GM12878 (cell line): ENCODE measurements at regions not wholly inside any gene's neighbourhood (a gene's known extent, or its start where the extent isn't known, plus 50 kb on each side); places are given as distances from the start of the nearest gene placed in this dataset.

ENCODE experiments used
- ATAC-seq: fragments of 200-7000 bp; cut with Tn5 transposase; 3 replicates; pipeline ENCODE4 v1.9.1; 2020; ENCODE audit warnings: mild to moderate bottlenecking, moderate library complexity
- BruUV-seq: library from RNA; stranded (reverse); fragments of 400-500 nt; replicated peaks from 2 replicates; lab custom pipeline; 2021; lab: Mats Ljungman, UMichigan
- CTCF ChIA-PET: fragments of 300-600 bp; sonication (Branson Sonifier 250); formaldehyde crosslinking; extraction: SDS; loops from one replicate; lab custom pipeline; 2021; ENCODE audit warnings: inconsistent platforms; lab: Yijun Ruan, JAX
- POLR2A ChIA-PET: fragments of 350-600 bp; formaldehyde crosslinking; extraction: SDS; loops from one replicate; lab custom pipeline; 2021; ENCODE audit warnings: inconsistent platforms; lab: Charles Lee
- RAD21 ChIA-PET: fragments of 300-600 bp; sonication (Branson Sonifier 250); formaldehyde crosslinking; loops from one replicate; lab custom pipeline; 2023; ENCODE audit warnings: antibody characterized with exemption; ENCODE audit not compliant: unreplicated experiment; lab: Charles Lee
- SMC1A ChIA-PET: fragments of 300-600 bp; sonication (Branson Sonifier 250); formaldehyde crosslinking; loops from one replicate; lab custom pipeline; 2023; ENCODE audit not compliant: unreplicated experiment, uncharacterized antibody; lab: Charles Lee
- DNase-seq: peaks from one replicate; pipeline ENCODE4 v3.0.0-alpha.2; 2011; ENCODE audit warnings: low read depth, low spot score
- FAIRE-seq: peaks from 3 replicates; lab custom pipeline; 2011; peaks lifted over from hg19 to GRCh38; lab: Jason Lieb, UNC
- H2AFZ ChIP-seq: 2 replicates; pipeline ENCODE4 v1.6.0; 2011; ENCODE audit warnings: low read depth, low read length, control low read depth; ENCODE audit not compliant: control insufficient read depth
- H3K27ac ChIP-seq: 2 replicates; pipeline ENCODE4 v1.5.1; 2011; ENCODE audit warnings: control low read depth; ENCODE audit not compliant: control insufficient read depth, insufficient read depth
- H3K27me3 ChIP-seq, 2 experiments: replicated peaks in 1 of 2; 2 replicates each; pipeline versions ENCODE4 v1.6.0 to v1.6.1; 2011; ENCODE audit warnings: low read length in 1 of 2; ENCODE audit not compliant: control insufficient read depth in 2 of 2, insufficient read depth in 2 of 2
- H3K36me3 ChIP-seq, 2 experiments: 2 replicates each; pipeline ENCODE4 v1.5.1; 2011; ENCODE audit warnings: low read length in 1 of 2; ENCODE audit not compliant: control insufficient read depth in 2 of 2, insufficient read depth in 2 of 2
- H3K4me1 ChIP-seq: 2 replicates; pipeline ENCODE4 v1.6.1; 2011; ENCODE audit warnings: mild to moderate bottlenecking, low read length, moderate library complexity, mixed read lengths; ENCODE audit not compliant: control insufficient read depth, insufficient read depth
- H3K4me2 ChIP-seq: 2 replicates; pipeline ENCODE4 v1.6.0; 2011; ENCODE audit warnings: control low read depth; ENCODE audit not compliant: control insufficient read depth, insufficient read depth
- H3K4me3 ChIP-seq: fragments of 200-600 bp; sonication (generic); 2 replicates; pipeline ENCODE4 v1.5.1; 2016
- H3K79me2 ChIP-seq: 2 replicates; pipeline ENCODE4 v1.6.0; 2011; ENCODE audit warnings: low read length; ENCODE audit not compliant: control insufficient read depth, insufficient read depth
- H3K9ac ChIP-seq: 2 replicates; pipeline ENCODE4 v1.8.0; 2011; ENCODE audit warnings: low read length, control low read depth, mixed read lengths; ENCODE audit not compliant: control insufficient read depth, insufficient read depth
- H3K9me3 ChIP-seq: replicated peaks from 3 replicates; pipeline ENCODE4 v1.5.1; 2011; ENCODE audit warnings: mild to moderate bottlenecking, low read length; ENCODE audit not compliant: control insufficient read depth, insufficient read depth
- H4K20me1 ChIP-seq: 2 replicates; pipeline ENCODE4 v1.6.0; 2011; ENCODE audit not compliant: control insufficient read depth, insufficient read depth
- EZH2 ChIP-seq: IDR thresholded peaks from 2 replicates; pipeline ENCODE4 v1.6.1; 2012; ENCODE audit warnings: low read depth, mild to moderate bottlenecking, control low read depth, inconsistent platforms, low read length, borderline replicate concordance; ENCODE audit not compliant: control insufficient read depth
- JUND ChIP-seq: IDR thresholded peaks from 2 replicates; pipeline ENCODE4 v1.6.1; 2012; ENCODE audit warnings: low read depth, mild to moderate bottlenecking, low read length, improper control_type of control experiment, moderate library complexity
- MEF2B ChIP-seq: fragments of 450-650 bp; IDR thresholded peaks from 2 replicates; pipeline ENCODE4 v1.6.1; 2018; ENCODE audit warnings: mild to moderate bottlenecking, moderate library complexity; ENCODE audit not compliant: partially characterized antibody, poor library complexity, severe bottlenecking
- MTA2 ChIP-seq: fragments of 450-650 bp; IDR thresholded peaks from 2 replicates; pipeline ENCODE4 v1.6.1; 2016; ENCODE audit warnings: low read depth, mild to moderate bottlenecking, moderate library complexity
- RB1 ChIP-seq: fragments of 450-650 bp; formaldehyde crosslinking; IDR thresholded peaks from 2 replicates; pipeline ENCODE4 v1.6.1; 2017; ENCODE audit warnings: mild to moderate bottlenecking, borderline replicate concordance
- TCF7 ChIP-seq: IDR thresholded peaks from 2 replicates; pipeline ENCODE4 v1.6.1; 2014; ENCODE audit warnings: antibody characterized with exemption, borderline replicate concordance
- ZNF622 ChIP-seq: fragments of 450-650 bp; IDR thresholded peaks from 2 replicates; pipeline ENCODE4 v1.6.1; 2017; ENCODE audit warnings: mild to moderate bottlenecking, inconsistent platforms
- ZNF687 ChIP-seq: fragments of 450-650 bp; IDR thresholded peaks from 2 replicates; pipeline ENCODE4 v1.6.1; 2017; ENCODE audit warnings: mild to moderate bottlenecking, moderate library complexity
- WGBS: methylation state at CpG from one replicate; pipeline ENCODE4 v1.1.6; 2016; ENCODE audit warnings: low lambda C conversion rate; ENCODE audit not compliant: insufficient replicate concordance, insufficient coverage; ENCODE audit errors: missing lambda C conversion rate; 5-methylcytosine and 5-hydroxymethylcytosine counted together
- in situ Hi-C: fragments of 300-500 bp; cut with MboI; formaldehyde crosslinking; loops from 9 replicates; pipeline ENCODE4 v1.14.3; 2018; ENCODE audit warnings: mixed read lengths
- intact Hi-C: fragments of 100-400 bp; cut with micrococcal nuclease; formaldehyde crosslinking; loops from one replicate; pipeline ENCODE4 v1.14.2; 2022; ENCODE audit not compliant: unreplicated experiment
- TF ChIP-seq, protein P1 (sequence below): fragments of 450-650 bp; formaldehyde crosslinking; IDR thresholded peaks from 2 replicates; pipeline ENCODE4 v1.5.0; 2022; ENCODE audit warnings: mild to moderate bottlenecking, missing genetic modification characterization

- no peaks in the 10 kb centered on the region for H3K4me1 ChIP-seq
- BruUV-seq, result no TSS peak
- ATAC-seq (no peak), DNase-seq (no peak), FAIRE-seq (no peak)
- no peak overlapping the region for H3K27ac ChIP-seq
- intact Hi-C loops (no loop called here), in situ Hi-C loops (no loop called here)
- H3K9ac ChIP-seq, result no peak overlapping the region
- H2AFZ ChIP-seq, result no peak overlapping the region
- peaks cover 3% of the 10 kb centered on the region; the same call in 1 of the 3 replicates for H3K9me3 ChIP-seq
- RAD21 ChIA-PET, result no interaction called here
- H3K4me3 ChIP-seq, result no peak overlapping the region
- no peak overlapping the region for H3K4me2 ChIP-seq
- H3K79me2 ChIP-seq, result no peaks in the 10 kb centered on the region
- H4K20me1 ChIP-seq, result no peaks in the 10 kb centered on the region
- SMC1A ChIA-PET, result interaction anchor here (1.5 kb wide), 1 partner anchor 57 kb away, joined by 3 read pairs; no protein-coding TSS in a partner anchor
- 58% methylated on average over 9 of the region's 9 CpGs for WGBS
- POLR2A ChIA-PET, result no interaction called here
- TF ChIP-seq RB1, result no peak
- TF ChIP-seq MEF2B, result no peak
- no peak for TF ChIP-seq ZNF622
- no peaks in the 10 kb centered on the region for H3K27me3 ChIP-seq
- CTCF ChIA-PET, result no interaction called here
- H3K36me3 ChIP-seq, result no peaks in the 10 kb centered on the region
Observed at GRCh38 chr6:139426795-139427194, 52.3 kb upstream of the CITED2 start.

DNA sequence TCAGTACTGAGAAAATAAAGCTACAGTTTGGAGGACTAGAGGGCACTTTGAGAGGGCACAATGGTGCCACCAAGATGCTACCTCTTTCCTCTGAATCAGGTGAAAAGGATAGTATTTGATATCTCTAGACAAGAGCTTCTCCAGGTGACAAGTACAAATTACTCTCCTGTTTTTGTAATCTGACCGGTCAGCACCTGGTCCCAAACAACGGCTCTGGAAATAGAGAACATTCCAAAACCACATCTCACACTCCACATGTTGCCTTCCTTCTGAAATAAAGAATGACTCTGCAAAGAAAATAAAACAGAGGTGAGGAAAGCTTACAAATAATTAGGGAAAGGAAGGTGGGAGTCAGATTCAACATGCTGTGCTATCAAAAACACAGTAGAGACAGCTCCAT lies 51.3 kb upstream of the CITED2 start:
- POLR2A ChIA-PET, result no interaction called here
- in situ Hi-C loops, result no loop called here
- TF ChIP-seq EZH2, result no peak
- TF ChIP-seq ZNF687, result no peak
- TF ChIP-seq, protein P1, sequence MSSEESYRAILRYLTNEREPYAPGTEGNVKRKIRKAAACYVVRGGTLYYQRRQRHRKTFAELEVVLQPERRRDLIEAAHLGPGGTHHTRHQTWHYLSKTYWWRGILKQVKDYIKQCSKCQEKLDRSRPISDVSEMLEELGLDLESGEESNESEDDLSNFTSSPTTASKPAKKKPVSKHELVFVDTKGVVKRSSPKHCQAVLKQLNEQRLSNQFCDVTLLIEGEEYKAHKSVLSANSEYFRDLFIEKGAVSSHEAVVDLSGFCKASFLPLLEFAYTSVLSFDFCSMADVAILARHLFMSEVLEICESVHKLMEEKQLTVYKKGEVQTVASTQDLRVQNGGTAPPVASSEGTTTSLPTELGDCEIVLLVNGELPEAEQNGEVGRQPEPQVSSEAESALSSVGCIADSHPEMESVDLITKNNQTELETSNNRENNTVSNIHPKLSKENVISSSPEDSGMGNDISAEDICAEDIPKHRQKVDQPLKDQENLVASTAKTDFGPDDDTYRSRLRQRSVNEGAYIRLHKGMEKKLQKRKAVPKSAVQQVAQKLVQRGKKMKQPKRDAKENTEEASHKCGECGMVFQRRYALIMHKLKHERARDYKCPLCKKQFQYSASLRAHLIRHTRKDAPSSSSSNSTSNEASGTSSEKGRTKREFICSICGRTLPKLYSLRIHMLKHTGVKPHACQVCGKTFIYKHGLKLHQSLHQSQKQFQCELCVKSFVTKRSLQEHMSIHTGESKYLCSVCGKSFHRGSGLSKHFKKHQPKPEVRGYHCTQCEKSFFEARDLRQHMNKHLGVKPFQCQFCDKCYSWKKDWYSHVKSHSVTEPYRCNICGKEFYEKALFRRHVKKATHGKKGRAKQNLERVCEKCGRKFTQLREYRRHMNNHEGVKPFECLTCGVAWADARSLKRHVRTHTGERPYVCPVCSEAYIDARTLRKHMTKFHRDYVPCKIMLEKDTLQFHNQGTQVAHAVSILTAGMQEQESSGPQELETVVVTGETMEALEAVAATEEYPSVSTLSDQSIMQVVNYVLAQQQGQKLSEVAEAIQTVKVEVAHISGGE (CRISPR knock-in tag), result no peak
- TF ChIP-seq MTA2, result no peak
- no peak for TF ChIP-seq JUND
- no peak for TF ChIP-seq TCF7

More for the DNA sequence above, 51.3 kb upstream of the CITED2 start:
- no peaks in the 10 kb centered on the region for H3K4me1 ChIP-seq
- no peak overlapping the region for H2AFZ ChIP-seq
- ATAC-seq (no peak), FAIRE-seq (no peak), DNase-seq (no peak)
- no peaks in the 10 kb centered on the region for H3K79me2 ChIP-seq
- no peaks in the 10 kb centered on the region for H3K9me3 ChIP-seq
- H4K20me1 ChIP-seq, result no peaks in the 10 kb centered on the region
- no peak overlapping the region for H3K4me2 ChIP-seq
- ChIA-PET SMC1A (interaction anchor here (0.6 to 1.5 kb wide), 6 partner anchors 10 to 345 kb away, joined by 3 to 4 read pairs (median 3); no protein-coding TSS in a partner anchor), CTCF (interaction anchor here (1.3 kb wide), 1 partner anchor 32 kb away, joined by 3 read pairs; no protein-coding TSS in a partner anchor), RAD21 (no interaction called here)
- intact Hi-C loops, result no loop called here
- no peak overlapping the region for H3K4me3 ChIP-seq
- 74% methylated on average over 2 of the region's 2 CpGs for WGBS
- no peak overlapping the region for H3K27ac ChIP-seq
- H3K27me3 ChIP-seq, result no peaks in the 10 kb centered on the region
- H3K9ac ChIP-seq, result no peak overlapping the region
- no peaks in the 10 kb centered on the region for H3K36me3 ChIP-seq
- BruUV-seq, result no TSS peak
